LNCaP clone FGC (cell line): ENCODE measurements at regions not wholly inside any gene's neighbourhood (a gene's known extent, or its start where the extent isn't known, plus 50 kb on each side); places are given as distances from the start of the nearest gene placed in this dataset.

Experiments used
- DNase-seq: peaks from one replicate; pipeline ENCODE4 v3.0.0-alpha.2; 2011; ENCODE audit warnings: low read depth
- H3K4me3 ChIP-seq: 2 replicates; pipeline ENCODE4 v1.5.1; 2011; ENCODE audit warnings: mild to moderate bottlenecking, low read depth, low read length, control low read depth
- TF ChIP-seq, protein P1 (sequence below): IDR thresholded peaks from 2 replicates; pipeline ENCODE4 v1.5.1; 2012; ENCODE audit warnings: mild to moderate bottlenecking; ENCODE audit not compliant: control insufficient read depth, insufficient read depth; ENCODE audit errors: extremely low read depth

- TF ChIP-seq, protein P1, sequence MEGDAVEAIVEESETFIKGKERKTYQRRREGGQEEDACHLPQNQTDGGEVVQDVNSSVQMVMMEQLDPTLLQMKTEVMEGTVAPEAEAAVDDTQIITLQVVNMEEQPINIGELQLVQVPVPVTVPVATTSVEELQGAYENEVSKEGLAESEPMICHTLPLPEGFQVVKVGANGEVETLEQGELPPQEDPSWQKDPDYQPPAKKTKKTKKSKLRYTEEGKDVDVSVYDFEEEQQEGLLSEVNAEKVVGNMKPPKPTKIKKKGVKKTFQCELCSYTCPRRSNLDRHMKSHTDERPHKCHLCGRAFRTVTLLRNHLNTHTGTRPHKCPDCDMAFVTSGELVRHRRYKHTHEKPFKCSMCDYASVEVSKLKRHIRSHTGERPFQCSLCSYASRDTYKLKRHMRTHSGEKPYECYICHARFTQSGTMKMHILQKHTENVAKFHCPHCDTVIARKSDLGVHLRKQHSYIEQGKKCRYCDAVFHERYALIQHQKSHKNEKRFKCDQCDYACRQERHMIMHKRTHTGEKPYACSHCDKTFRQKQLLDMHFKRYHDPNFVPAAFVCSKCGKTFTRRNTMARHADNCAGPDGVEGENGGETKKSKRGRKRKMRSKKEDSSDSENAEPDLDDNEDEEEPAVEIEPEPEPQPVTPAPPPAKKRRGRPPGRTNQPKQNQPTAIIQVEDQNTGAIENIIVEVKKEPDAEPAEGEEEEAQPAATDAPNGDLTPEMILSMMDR = no peak
- no peak for DNase-seq
- H3K4me3 ChIP-seq = no peak overlapping the region
These were observed 214.3 kb downstream of the FOXO1 start for GRCh38 chr13:40452038-40452666.

DNA sequence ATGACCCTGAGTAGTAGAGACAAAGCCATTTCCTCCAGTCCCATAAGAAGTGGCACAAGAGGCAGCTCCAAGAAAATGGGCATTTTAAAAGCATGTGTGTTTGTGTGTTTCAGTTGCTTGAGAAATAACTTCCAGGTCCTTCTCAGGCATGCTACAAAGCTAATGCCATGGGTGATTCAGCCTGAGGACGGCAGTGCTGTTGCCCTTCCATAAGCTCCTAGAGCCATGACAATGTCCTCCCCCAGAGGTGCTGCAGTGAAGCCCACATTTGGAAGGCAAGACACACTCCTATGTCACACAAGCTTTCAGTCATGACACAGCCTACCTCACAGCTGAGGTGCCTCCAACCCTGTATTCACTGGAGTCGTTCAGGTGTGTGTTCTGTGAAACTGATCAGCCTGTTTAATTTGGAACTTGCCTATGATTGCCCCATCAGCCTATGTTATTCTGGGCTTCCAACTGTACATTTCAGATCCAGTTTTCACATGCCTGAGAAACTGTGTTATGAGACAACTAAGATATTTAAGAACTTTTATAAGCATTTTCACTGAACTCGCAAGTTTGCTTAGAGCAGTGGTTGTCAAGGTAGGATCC, 213.6 kb downstream of the FOXO1 start:
- TF ChIP-seq, protein P1 = no peak
- DNase-seq = no peak
- no peak overlapping the region for H3K4me3 ChIP-seq

DNA sequence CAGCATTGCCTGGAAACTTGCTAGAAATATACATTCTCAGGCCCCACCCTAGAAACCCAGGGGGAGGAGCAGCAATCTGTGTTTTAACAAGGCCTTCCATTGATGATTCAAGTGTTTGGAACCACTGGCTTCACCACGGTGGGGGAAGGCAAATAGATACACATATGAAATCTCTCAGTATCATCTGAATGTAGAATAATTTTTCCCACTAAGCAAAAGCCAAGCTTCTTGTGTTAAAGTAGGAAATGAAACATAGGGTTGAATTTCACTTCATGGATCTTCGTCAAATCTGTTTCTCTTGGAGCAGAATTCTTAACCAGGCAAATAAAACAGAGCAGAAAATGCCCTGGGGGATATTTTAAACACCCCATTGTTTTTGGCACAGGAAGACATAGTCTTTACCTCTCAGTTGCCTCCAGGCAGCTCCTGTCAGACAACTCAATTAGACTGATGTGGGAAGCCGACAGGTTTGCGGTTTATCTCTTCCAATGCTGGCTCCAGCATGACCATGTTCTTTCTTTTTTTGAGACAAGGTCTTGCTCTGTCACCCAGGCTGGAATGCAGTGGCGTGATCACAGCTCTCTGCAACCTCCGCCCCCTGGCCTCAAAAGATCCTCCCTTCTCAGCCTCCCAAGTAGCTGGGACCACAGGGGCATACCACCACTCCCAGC, 213.0 kb downstream of the FOXO1 start:
- TF ChIP-seq, protein P1 = no peak
- DNase-seq = no peak
- no peak overlapping the region for H3K4me3 ChIP-seq

DNA sequence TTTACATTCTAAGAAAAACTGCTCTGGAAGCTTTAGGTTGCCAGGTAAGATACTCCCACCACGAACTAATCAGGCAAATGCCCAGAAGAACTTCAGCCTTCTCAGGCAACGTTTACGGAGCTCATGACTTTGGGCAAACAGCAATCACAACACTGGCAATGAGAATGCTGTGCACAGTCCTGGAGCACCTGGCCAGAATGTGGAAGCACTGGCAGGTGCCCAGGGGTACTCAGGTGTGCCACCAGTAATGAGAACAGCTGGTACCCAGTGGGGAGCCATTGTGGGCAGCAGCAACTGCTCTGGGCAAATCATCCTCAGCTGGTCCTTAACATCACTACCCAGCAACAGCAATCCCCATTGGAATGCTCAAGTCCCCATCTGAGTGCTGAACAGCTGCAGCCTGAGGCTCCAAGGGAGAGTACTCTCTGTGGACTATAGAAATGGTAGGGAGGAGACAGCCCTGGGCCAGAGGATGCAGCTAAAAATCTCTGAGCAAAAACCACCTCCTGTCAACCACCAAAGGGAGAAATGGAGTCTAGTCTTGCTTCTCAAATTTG, 210.0 kb downstream of the FOXO1 start:
- DNase-seq = no peak
- H3K4me3 ChIP-seq = no peak overlapping the region

GRCh38 chr13:40456979-40457553, 209.4 kb downstream of the FOXO1 start:
- TF ChIP-seq, protein P1 = no peak
- H3K4me3 ChIP-seq = no peak overlapping the region
- DNase-seq = no peak

More for the DNA sequence above, 210.0 kb downstream of the FOXO1 start:
- TF ChIP-seq, protein P1 = no peak

DNA sequence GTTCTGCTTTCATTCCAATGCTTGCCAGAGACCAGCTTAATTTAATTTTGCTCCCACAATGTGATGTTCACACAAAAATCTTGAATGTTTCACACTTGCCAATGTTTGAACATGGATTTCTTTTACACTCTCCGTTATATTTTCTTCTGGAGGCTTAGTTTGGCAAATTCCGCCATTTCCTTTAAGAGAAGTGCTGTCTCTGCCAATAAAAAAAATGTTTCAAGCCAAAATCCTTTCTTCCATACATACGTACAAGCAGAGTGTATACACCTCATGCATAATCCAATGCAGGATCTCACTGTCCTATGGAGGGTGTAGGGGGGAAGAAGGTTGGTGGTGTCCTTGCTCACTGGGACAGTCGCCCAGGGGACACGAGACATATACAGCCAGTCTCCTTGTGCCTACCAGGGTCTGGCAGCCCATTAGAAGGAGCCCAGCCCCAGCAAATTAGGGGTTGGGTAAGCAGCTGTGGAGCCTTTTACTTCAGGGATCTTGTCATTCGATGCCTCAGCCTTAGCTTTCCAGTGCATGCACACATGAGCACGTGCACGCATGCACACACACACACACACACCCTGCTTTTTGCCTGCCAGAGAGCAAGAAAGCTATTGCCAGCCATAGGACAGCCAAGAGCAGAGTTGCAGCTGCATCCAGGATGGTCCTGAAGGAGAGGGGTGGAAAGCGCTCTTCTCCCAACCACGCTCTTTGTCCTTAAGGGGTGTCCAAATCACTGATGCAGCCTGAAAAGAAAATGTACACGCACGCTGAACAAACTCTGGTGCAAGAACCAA, 208.3 kb downstream of the FOXO1 start:
- no peak overlapping the region for H3K4me3 ChIP-seq
- DNase-seq = no peak
- TF ChIP-seq, protein P1 = no peak
